NCI-H82 treated with DMSO at 0.1 percent for 48 hours (cell line): ENCODE measurements at regions not wholly inside any gene's neighbourhood (a gene's known extent, or its start where the extent isn't known, plus 50 kb on each side); places are given as distances from the start of the nearest gene placed in this dataset.

Source experiments
- DNase-seq: peaks from one replicate; lab custom pipeline; 2025; ENCODE audit not compliant: unreplicated experiment; lab: John Stamatoyannopoulos, UW

DNA sequence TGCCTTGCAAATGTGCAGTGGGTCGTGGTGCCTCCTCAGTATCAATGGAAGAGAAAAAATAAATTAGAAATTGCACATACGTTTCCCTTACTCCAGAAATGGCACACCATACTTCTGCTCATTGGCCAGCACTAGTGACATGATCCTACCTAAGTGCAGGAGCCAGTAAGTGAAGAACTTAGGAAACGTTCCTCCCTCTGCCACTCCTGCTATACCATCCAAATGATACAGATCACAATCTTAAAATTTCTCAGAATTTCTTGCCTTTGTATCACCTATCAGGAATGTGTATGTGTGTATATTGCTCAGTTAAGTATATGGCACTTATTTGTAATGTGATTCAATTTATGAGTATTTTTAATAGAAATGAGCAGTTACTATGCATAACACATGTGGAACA, 237.0 kb upstream of the UBE2E3 start:
- DNase-seq: no peak

DNA sequence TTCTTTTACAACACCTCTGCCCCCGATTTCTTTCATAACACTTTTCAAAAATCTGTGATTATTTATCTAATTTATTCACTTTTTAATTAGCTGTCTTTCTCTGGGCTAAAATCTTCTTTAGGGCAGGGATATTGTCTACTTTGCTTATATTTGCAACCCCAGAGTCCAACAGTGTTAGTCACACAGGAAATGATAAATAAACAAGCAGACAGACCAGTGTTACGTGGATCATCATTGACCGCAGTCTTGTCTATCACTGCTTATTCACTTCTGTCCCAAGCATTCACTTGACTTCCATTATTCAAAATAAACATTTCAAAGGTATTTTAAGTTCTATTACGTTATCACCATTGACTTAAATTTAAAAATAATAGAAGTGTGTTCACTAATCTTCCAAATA, 237.6 kb upstream of the UBE2E3 start:
- DNase-seq: no peak

DNA sequence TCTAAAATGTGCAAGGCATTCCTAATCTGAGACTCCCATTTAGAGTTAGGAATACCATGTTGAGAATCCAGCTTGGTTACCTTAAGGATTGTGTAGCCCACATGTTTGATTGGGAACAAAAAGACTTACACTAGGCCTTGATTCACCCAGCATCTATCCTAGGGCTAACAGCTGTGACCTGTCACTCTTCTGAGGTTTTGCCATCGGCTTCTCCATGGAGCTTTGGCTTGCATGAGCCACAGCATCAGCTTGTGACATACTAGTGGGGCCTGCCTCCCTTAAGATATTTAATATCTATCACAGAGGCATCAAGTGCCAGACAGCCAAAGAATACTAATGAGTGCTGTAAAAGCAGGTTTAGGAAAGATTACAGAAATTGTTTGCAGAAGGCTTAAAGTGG, 241.3 kb upstream of the UBE2E3 start:
- DNase-seq: no peak

DNA sequence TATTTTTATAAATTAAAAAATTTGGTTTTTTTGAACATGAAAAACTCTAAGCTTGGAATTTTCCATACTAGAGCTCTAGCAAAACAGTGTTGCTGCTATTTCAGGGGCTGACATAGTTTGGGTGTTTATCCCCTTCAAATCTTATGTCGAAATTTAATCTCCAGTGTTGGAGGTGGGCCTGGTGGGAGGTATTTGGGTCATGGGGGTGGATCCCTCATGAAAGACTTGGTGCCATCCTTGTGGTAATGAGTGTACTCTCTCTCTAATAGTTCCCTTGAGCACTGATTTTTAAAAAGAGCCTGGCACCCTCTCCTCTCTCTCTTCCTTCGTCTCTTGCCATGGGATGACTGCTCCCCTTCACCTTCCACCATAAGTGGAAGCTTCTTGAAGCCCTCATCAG, 244.6 kb upstream of the UBE2E3 start:
- DNase-seq: no peak

DNA sequence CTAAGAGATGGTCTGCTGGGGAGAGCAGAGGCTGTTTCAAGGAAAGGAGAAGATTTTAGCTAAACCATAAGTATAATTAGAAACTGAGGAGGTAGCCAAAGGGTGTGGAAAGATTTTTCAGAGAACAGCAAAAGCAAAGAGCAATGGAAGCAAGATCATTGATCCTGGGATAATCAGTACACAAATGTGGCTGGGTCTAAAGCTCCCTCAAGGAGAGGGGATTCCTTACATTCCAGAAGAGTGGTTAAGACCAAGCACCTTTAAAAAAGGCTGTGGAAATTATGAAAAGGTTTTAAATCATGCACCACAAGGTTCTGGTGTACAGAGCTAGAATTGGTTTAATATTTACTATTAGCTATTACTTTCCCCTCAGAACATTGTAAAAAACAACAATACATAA, 246.0 kb upstream of the UBE2E3 start:
- DNase-seq: no peak

DNA sequence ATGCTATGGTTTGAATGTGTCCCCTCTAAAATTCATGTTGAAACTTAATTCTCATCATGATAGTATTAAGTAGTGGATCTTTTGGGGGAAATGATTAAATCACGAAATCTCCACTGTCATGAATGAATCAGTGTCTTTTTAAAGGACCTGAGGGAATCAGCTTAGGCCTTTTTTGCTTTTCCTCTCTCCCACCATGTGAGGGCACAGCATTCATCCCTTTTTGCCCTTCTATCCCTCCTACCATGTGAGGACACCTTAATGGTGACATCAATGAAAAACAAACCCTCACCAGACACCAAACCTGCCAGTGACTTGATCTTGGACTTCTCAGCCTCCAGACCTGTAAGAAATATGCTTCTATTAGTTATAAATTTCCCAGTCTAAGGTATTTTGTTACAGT, 247.1 kb upstream of the UBE2E3 start:
- no peak for DNase-seq

DNA sequence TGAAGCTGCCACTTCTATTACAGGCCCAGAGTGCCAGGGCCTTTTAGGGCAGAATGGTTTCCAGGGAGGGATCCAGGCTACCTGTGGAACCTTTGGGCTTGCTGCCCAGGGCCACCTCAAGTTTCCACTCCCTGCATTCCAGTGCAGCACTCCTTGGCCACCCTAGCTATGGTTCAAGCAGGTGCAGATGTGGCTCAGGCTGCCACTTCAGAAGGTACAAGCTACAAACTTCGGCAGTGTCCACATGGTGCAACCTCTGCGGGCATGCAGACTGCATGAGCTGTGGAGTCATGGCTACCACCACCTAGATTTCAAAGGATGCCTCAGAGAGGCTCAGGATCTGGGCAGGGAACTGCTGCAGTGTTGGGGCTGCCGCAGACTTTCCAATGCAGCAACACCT, 248.1 kb upstream of the UBE2E3 start:
- DNase-seq: no peak

DNA sequence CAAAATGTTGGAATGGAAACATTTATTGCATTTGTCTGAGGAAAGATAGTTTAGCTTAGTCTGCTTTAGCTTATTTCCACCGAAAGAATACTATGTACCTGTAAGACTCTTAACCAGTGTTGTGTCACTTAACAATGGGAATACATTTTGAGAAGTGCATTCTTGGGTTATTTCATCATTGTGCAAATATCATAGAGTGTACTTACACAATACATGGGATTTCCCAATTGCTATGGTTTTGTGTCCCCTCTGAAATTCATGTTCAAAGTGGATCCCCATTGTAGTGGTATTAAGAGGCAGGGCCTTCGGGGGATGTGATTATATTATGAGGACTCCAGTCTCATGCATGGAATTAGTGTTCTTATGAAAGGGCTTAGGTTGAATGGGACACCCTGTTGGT, 249.4 kb upstream of the UBE2E3 start:
- no peak for DNase-seq

DNA sequence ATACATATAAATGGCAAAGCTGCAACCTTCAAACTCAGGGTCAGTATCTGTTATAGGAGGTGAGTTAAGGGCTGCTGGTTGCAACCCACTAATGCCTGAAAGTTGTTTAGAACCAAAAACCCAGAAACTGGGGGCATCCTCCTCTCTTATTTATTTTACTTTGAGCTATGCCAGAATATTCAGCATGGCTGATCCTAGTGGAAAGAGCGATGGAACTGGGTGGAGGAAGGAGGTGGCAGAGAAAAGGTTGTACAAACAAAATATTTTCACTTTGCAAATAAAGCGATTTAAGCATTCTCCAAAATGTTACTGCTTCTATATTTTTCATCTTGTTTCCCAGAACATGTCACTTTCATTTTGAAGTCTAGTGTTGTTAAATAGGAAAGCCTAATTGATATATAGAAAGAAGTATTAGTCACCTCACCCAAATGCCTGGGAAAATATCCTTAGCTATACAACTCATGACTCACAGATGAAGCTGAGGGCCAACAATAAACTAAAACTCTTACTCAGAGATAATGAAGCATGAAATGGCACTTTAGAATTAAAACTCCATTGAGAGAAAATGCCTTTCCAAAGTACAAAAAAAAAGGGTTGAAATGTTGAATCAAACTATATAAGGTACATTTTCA, 251.4 kb upstream of the UBE2E3 start:
- DNase-seq: no peak

DNA sequence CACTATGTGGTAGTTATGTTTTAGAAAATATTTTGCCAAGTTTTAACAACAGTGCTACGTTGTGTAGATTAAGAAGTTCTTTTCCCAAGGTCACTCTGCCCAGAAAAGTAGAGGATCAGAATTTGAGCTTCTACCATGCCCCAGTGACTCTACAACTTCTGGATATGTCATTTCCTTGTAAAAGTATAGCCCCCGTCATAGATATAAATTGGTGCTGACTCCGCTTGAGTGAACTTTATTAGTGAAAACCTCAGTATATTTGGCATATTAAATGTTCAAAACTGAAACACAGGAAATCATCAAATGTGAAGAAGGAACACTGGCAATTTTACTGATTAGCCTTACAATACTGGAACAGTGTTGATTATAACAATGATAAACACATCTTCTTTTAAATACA, 256.7 kb upstream of the UBE2E3 start:
- DNase-seq: no peak

DNA sequence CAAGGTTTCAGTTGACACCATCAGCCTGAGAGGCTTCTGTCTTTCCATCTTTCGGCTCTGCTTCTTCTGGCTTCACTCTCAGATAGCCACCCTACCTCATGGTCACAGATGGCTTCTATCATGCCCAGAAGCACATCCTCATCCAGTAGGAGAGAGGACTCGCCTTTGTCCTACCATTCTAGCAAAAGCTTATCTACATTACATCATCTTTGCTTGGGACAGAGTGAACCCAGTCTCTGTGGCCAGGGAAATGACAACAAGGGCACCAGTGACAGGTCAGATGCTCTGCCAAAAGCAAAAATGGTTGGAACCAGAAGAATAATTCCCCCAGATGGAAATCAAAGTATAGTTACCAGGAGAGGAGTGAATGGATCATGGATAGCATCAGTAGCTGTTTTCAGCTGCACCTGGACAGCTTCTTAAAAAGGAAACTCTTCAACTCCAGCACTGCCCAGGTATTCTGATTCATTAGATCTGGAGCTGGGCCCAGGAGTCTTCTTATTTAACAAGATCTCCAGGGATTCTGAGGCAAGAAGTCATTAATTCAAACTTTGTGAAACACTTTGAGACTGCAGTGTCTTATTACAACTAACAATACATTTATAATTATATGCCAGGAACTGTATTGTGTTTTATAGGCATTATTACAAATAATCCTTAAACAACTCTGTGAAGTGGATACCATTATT, 257.7 kb upstream of the UBE2E3 start:
- no peak for DNase-seq

DNA sequence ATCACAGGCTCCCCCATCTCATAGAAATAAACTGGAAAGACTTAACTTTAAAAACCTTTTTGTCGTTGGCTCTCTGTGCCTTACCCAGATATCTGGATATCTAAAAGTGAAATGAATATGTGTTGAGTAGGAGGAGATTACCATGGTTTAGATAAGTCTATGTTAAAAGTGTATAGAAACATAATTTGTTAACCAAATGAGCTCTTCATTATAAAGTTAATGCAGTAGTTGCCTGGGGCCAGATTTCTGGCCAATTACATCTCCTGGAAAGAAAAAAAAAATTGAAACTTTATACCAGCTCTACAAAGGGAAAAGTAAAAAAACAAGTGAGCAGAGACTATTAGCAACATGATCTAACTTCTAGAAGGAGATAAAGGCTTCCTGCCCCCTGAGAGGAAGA, 259.6 kb upstream of the UBE2E3 start:
- no peak for DNase-seq

DNA sequence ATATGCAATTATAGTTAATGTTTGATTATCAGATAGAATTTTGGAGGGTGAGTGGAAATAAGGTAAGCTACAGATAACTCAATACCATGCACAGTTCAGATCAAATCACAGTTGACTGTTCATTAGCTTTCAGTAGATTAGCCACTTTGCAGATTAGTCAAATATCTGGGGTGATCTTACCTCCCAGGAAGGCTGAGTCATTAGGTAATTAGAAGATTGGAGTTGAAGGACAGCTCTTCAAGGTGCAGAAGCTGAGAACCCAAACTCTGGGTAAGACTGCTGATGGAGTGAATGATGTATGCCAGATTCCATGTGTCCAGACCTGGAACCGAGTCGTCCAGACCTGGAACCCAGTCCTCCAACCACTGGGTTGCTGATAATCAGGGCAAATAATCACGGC, 262.8 kb upstream of the UBE2E3 start:
- DNase-seq: peak; percentile 58

DNA sequence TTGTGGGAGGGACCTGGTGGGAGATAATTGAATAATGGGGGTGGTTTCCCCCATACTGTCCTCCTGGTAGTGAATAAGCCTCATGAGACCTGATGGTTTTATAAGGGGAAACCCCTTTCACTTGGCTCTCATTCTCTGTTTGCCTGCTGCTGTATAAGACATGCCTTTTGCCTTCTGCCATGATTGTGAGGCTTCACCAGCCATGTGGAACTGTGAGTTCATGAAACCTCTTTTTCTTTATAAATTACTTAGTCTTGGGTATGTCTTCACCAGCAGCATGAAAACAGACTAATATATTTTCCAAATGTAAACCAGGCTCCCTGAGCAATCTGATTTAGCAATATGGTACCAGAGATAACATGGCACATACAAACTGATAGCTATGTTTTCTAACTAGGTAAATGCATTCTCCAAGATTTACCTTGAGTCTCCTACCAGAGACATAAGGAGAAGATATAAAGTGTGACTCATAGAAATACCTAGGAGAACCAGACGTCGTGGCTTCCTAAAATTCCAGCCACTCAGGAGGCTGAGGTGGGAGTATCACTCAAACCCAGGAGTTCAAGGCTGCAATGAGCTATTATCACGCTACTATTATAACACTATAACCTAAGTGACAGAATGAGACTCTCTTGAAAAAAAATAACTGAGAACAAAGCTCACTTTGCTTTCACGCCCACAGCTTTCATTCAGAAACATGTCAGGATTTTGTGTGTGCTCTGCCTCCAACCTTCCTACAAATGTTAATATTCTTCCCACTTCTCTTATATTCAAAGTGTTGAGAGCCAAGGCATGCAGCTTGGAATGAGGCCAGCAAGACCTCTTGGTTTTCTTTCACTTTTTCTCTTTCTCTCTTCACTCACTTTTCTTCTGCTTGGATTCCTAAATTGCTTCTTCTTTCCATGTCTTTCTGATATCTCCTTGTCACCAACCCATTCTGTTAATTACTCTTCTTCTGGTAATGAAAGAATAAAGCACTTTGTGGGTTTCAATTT, 263.9 kb upstream of the UBE2E3 start:
- no peak for DNase-seq

DNA sequence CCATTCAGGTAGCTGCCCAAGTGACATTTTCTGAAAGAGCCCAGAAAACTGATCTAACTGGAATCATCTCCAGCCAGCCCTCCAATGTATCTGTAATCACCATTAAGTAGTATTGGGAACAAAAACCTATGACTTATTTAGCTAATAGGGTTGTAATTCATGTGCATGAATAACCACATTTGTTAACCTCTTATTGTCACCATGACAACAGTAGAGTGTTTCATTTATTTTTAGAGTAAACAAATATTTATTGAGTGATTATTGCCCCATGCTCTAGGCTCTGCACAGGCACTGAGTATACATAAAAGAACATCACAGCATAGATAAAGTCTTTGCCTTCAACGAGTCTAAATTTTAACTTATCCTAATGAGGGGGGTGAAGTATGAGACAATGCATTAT, 265.4 kb upstream of the UBE2E3 start:
- no peak for DNase-seq

DNA sequence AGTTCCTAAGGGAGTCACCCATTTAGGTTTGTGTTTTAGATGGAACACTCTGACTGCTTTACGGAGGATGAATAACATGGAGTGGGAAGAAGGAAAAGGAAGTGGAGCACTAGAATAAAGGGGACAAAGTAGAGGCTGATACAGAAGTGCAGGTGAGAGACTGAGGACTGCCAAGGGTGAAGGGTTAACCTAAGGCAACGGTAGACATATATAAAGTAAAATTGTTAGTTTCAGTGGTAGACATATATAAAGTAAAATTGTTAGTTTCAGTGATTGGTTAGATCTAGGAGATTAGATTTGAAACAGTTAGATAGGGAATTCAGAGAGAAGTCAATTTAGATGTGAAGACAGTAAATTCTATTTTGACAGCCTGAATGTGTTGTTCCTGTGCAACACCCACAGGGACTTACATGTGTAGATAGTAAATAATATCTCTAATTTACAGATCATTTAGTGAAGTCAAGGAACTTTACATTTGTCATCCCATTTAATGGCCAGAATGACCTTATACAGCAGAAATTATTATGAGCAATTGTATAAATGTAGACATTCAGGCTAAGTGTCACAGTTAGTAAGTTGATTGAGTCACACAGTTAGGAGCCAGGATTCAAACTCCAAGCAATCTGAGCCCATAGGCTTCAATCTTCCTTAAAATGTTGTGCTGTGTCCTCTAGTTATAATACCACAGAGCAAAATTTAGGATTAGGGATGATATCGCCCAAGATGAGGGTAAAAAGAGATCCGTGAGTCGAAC, 270.8 kb upstream of the UBE2E3 start:
- no peak for DNase-seq

DNA sequence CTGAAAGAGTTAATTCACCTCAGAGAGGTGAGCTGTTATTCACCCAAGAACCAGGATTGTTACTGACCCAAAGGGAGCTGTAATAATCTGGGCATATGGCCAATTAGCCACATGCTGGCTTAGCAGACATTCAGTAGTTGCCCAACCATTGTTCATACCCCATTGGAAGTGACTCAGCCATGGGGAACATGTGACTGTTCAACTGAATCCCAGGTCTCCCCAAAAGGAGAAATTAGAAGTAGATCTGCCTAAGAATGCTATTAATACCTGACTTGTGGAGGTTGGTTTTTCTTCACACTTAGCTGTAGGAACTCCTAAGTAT, 272.6 kb upstream of the UBE2E3 start:
- peak; percentile 81 for DNase-seq

DNA sequence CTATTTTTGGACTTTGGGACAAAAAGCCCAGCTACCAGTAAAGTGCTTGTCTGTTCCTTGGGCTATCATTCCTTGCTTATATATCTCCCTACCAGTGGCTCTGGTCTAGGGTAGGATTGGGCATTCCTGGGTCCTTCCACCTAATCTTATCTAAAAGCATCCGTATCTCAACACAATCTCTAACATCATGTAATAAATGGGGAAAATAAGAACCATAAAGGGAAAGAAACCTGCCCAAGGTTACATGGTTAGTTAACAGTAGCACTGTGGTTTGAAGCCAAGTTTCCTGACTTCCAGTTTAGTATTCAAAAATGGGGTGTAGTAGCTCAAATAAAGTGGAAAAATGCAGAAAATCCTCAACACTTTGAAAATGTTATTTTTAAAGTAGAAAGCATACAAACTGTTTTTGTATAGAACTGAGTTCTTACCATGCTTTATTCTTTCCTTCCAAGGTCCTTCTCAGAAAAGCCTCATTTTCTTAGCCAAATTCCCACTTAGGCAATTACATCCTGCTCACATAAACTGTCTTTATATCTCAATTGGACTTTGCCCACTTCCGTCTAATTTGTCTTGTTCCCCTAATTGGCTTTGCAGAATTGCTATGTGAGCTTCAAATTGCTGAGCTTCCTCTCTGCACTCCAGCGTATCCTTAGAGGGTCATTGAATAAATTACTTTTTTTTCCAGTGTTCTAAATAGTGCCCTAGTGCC, 273.1 kb upstream of the UBE2E3 start:
- peak; percentile 81 for DNase-seq

DNA sequence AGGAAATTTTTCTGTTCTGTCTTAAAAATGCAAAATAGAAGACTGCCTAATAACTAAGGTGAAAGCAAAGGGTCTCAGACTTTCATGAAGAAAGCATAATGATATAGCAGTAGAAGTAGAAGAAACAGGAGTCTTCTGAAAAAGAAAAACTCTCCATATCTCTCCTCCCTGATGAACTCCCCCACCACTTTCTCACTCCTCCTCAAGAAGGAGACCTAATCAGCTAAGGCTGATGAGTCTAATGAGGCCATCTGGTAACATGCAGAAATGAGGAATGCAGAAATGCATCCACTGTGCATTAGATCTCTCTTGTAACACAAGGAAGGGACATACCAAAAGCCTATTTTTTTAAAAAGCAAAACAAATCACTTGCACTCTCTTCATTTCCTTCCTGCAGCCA, 273.7 kb upstream of the UBE2E3 start:
- peak; percentile 32 for DNase-seq

DNA sequence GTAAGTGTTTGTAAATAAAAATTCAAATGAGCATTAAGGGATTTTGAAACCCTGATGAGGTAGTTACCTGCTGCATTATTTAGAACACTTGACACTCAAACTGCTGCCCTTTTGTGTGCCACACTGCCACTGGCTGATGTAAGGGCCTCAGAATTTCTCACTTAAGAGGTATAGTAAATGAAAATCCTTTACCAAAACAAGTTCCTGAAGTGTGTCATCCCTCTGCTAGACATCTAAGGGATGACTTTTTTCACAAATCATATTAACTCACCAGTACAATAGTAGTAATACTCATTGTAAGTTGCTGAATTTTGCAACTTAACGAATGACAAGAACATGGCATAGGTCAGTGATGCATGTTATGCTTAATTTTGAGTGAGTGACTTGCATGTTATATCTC, 274.9 kb upstream of the UBE2E3 start:
- no peak for DNase-seq

DNA sequence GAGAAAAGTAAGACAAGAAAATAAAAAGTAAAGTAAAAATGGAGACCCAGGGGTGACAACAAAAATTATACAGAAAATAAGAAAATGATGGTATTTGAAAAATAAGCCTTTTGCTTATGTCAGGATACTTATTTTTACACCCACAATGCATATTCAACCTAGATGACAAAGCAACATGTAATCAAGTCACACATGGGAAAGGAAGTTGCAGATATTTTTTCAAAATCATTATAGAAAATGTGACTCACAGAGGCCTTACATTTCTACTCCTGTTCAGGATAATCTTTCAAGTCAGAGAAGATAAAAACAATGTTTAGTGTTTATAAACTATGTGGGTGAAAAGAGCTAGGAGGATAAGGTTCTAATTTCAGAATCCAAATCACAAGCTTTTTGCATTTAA, 275.3 kb upstream of the UBE2E3 start:
- DNase-seq: no peak
